Brain microvascular endothelial cell (primary cell): ENCODE measurements at regions not wholly inside any gene's neighbourhood (a gene's known extent, or its start where the extent isn't known, plus 50 kb on each side); places are given as distances from the start of the nearest gene placed in this dataset.

Experiments used
- DNase-seq: peaks from one replicate; pipeline ENCODE4 v3.0.0-alpha.2; 2020
- H3K27ac ChIP-seq: fragments of 250-450 bp; sonication (Bioruptor Pico); 2 replicates; pipeline ENCODE4 v1.5.1; 2020; ENCODE audit warnings: mild to moderate bottlenecking, moderate library complexity
- H3K27me3 ChIP-seq: fragments of 250-450 bp; sonication (Bioruptor Pico); replicated peaks from 2 replicates; pipeline ENCODE4 v1.5.1; 2020; ENCODE audit warnings: mild to moderate bottlenecking
- H3K36me3 ChIP-seq: fragments of 250-450 bp; sonication (Bioruptor Pico); replicated peaks from 2 replicates; pipeline ENCODE4 v1.5.1; 2020; ENCODE audit warnings: mild to moderate bottlenecking
- H3K4me3 ChIP-seq: 2 replicates; pipeline ENCODE4 v1.5.1; 2011; ENCODE audit warnings: low read depth, mild to moderate bottlenecking, control low read depth, low read length, moderate library complexity
- CTCF ChIP-seq: IDR thresholded peaks from 2 replicates; pipeline ENCODE4 v1.5.1; 2011; ENCODE audit warnings: low read depth, mild to moderate bottlenecking, moderate library complexity, low read length, control low read depth, inconsistent platforms; ENCODE audit errors: missing control alignments
- in situ Hi-C: cut with HindIII; loops from 2 replicates; pipeline ENCODE4 v1.10.0; 2017; ENCODE audit warnings: low sequenced_read_pairs, low pct_ligation_motif_present

- Histone ChIP-seq H3K27me3 (no peaks in the 10 kb centered on the region), H3K27ac (no peak overlapping the region), H3K36me3 (no peaks in the 10 kb centered on the region), H3K4me3 (no peak overlapping the region)
- no peak for TF ChIP-seq CTCF
- no peak for DNase-seq
- in situ Hi-C loops, result no loop called here
Observed at GRCh38 chr9:22919423-22919822, 472.8 kb downstream of the DMRTA1 start.

- in situ Hi-C loops, result no loop called here
- DNase-seq, result no peak
- no peaks in the 10 kb centered on the region for H3K36me3 ChIP-seq
- no peak overlapping the region for H3K4me3 ChIP-seq
- H3K27me3 ChIP-seq, result no peaks in the 10 kb centered on the region
- TF ChIP-seq CTCF, result no peak
- no peak overlapping the region for H3K27ac ChIP-seq
Observed at GRCh38 chr9:22921742-22922141, 475.1 kb downstream of the DMRTA1 start.

- TF ChIP-seq CTCF, result no peak
- DNase-seq, result no peak
- in situ Hi-C loops, result no loop called here
- Histone ChIP-seq H3K4me3 (no peak overlapping the region), H3K27me3 (no peaks in the 10 kb centered on the region), H3K36me3 (no peaks in the 10 kb centered on the region), H3K27ac (no peak overlapping the region)
Observed at GRCh38 chr9:22922222-22922621, 475.6 kb downstream of the DMRTA1 start.

- no peak overlapping the region for H3K27ac ChIP-seq
- no peak for DNase-seq
- in situ Hi-C loops, result no loop called here
- H3K36me3 ChIP-seq, result no peaks in the 10 kb centered on the region
- no peak for TF ChIP-seq CTCF
- no peak overlapping the region for H3K4me3 ChIP-seq
- H3K27me3 ChIP-seq, result no peaks in the 10 kb centered on the region
Observed at GRCh38 chr9:22954550-22954949, 507.9 kb downstream of the DMRTA1 start.

GRCh38 chr9:22954964-22955363 is 508.3 kb downstream of the DMRTA1 start:
- no peaks in the 10 kb centered on the region for H3K27me3 ChIP-seq
- no peak for TF ChIP-seq CTCF
- no peak overlapping the region for H3K4me3 ChIP-seq
- in situ Hi-C loops, result no loop called here
- no peak overlapping the region for H3K27ac ChIP-seq
- DNase-seq, result no peak
- H3K36me3 ChIP-seq, result no peaks in the 10 kb centered on the region

GRCh38 chr9:22969350-22969979 is 522.8 kb downstream of the DMRTA1 start:
- DNase-seq, result no peak
- no peak overlapping the region for H3K27ac ChIP-seq
- in situ Hi-C loops, result no loop called here
- H3K27me3 ChIP-seq, result no peaks in the 10 kb centered on the region
- TF ChIP-seq CTCF, result no peak
- no peaks in the 10 kb centered on the region for H3K36me3 ChIP-seq
- H3K4me3 ChIP-seq, result no peak overlapping the region
